ENCODE measurements at regions not wholly inside any gene's neighbourhood (a gene's known extent, or its start where the extent isn't known, plus 50 kb on each side); places are given as distances from the start of the nearest gene placed in this dataset.
"Not testable (repeated sequence)": the region's sequence is repeated elsewhere in the genome, so short reads cannot be mapped to it uniquely, and the experiment has no call there.

- no peak for DNase-seq
Measured at GRCh38 chr1:74818241-74818640, 85.3 kb downstream of the TYW3 start.

- no peak for DNase-seq
Measured at GRCh38 chr1:74818661-74819456, 85.9 kb downstream of the TYW3 start.

GRCh38 chr1:74822851-74823401 is 90.0 kb downstream of the TYW3 start:
- DNase-seq, result no peak

- DNase-seq, result no peak
Measured at GRCh38 chr1:74824497-74825107, 91.7 kb downstream of the TYW3 start.

- no peak for DNase-seq
Measured at GRCh38 chr1:74830766-74831165, 97.8 kb downstream of the TYW3 start.

- DNase-seq, result no peak
Measured at GRCh38 chr1:74834261-74834660, 101.3 kb downstream of the TYW3 start.

- no peak for DNase-seq
Measured at GRCh38 chr1:74835051-74835450, 102.1 kb downstream of the TYW3 start.

GRCh38 chr1:74842726-74843125 is 109.8 kb downstream of the TYW3 start:
- DNase-seq, result no peak

GRCh38 chr1:74847715-74848114 is 114.8 kb downstream of the TYW3 start:
- no peak for DNase-seq

GRCh38 chr1:74853756-74854155 is 120.8 kb downstream of the TYW3 start:
- DNase-seq, result no peak

- no peak for DNase-seq
Measured at GRCh38 chr1:74856174-74856573, 123.2 kb downstream of the TYW3 start.

- DNase-seq, result no peak
Measured at GRCh38 chr1:74857676-74858075, 124.7 kb downstream of the TYW3 start.

GRCh38 chr1:74858136-74858535 is 125.2 kb downstream of the TYW3 start:
- no peak for DNase-seq

- DNase-seq, result no peak
Measured at GRCh38 chr1:74861867-74862266, 128.9 kb downstream of the TYW3 start.

GRCh38 chr1:74869702-74870101 is 136.8 kb downstream of the TYW3 start:
- DNase-seq, result no peak

- DNase-seq, result not testable (repeated sequence)
Measured at GRCh38 chr1:74877366-74877765, 144.4 kb downstream of the TYW3 start.

GRCh38 chr1:74895411-74895810 is 162.5 kb downstream of the TYW3 start:
- no peak for DNase-seq

- DNase-seq, result no peak
Measured at GRCh38 chr1:74908131-74908530, 175.2 kb downstream of the TYW3 start.

GRCh38 chr1:74908797-74909196 is 175.8 kb downstream of the TYW3 start:
- DNase-seq, result no peak

- no peak for DNase-seq
Measured at GRCh38 chr1:74913978-74914377, 181.0 kb downstream of the TYW3 start.

- DNase-seq, result no peak
Measured at GRCh38 chr1:74933500-74933899, 200.5 kb downstream of the TYW3 start.

- no peak for DNase-seq
Measured at GRCh38 chr1:74935446-74935845, 198.7 kb upstream of the LHX8 start.

GRCh38 chr1:74937176-74937575 is 197.0 kb upstream of the LHX8 start:
- DNase-seq, result no peak

- DNase-seq, result no peak
Measured at GRCh38 chr1:74943046-74943445, 191.1 kb upstream of the LHX8 start.

Data from retina (tissue), 1 donor.